Activated CD4-positive, alpha-beta T cell treated with anti-CD3 and anti-CD28 coated beads for 36 hours (primary cell): ENCODE measurements at regions not wholly inside any gene's neighbourhood (a gene's known extent, or its start where the extent isn't known, plus 50 kb on each side); places are given as distances from the start of the nearest gene placed in this dataset.
"Not testable (repeated sequence)": the region's sequence is repeated elsewhere in the genome, so short reads cannot be mapped to it uniquely, and the experiment has no call there.

Source experiments
- ATAC-seq: fragments of 200-7000 bp; cut with Tn5 transposase; one replicate; pipeline ENCODE4 v1.10.0; 2021; ENCODE audit warnings: mild to moderate bottlenecking, moderate library complexity
- CTCF ChIA-PET: fragments of 350-600 bp; sonication (Branson Sonifier 250); formaldehyde crosslinking; loops from one replicate; lab custom pipeline; 2021; ENCODE audit warnings: antibody characterized with exemption; lab: Charles Lee
- POLR2A ChIA-PET: fragments of 350-600 bp; sonication (Branson Sonifier 250); formaldehyde crosslinking; loops from one replicate; lab custom pipeline; 2021; ENCODE audit warnings: antibody characterized with exemption, inconsistent platforms; lab: Charles Lee
- DNase-seq: peaks from one replicate; pipeline ENCODE4 v3.0.0-alpha.2; 2020
- H3K27ac Mint-ChIP-seq: one replicate; pipeline ENCODE4 v1.8.0; 2021; ENCODE audit warnings: mixed read lengths
- H3K27me3 Mint-ChIP-seq: one replicate; pipeline ENCODE4 v1.8.0; 2021; ENCODE audit warnings: mixed read lengths
- H3K36me3 Mint-ChIP-seq: one replicate; pipeline ENCODE4 v1.8.0; 2021; ENCODE audit warnings: low read depth, mixed read lengths
- H3K4me1 Mint-ChIP-seq: one replicate; pipeline ENCODE4 v1.8.0; 2021; ENCODE audit warnings: mixed read lengths
- H3K4me3 Mint-ChIP-seq: one replicate; pipeline ENCODE4 v1.8.0; 2021; ENCODE audit warnings: mild to moderate bottlenecking, moderate library complexity, mixed read lengths
- H3K9me3 Mint-ChIP-seq: one replicate; pipeline ENCODE4 v1.8.0; 2021; ENCODE audit warnings: low read depth, mixed read lengths
- intact Hi-C, 2 experiments: fragments of 100-400 bp; cut with DNase I in 1 of 2; cut with micrococcal nuclease in 1 of 2; formaldehyde crosslinking; loops; one replicate each; pipeline versions ENCODE4 v1.14.2 to v1.15.1; 2022 to 2024; cut with DNase I, micrococcal nuclease

GRCh38 chr4:127406187-127406586, 226.6 kb upstream of the INTU start:
- intact Hi-C loops, result no loop called here
- Mint-ChIP-seq H3K4me1 (no peaks in the 10 kb centered on the region), H3K36me3 (no peaks in the 10 kb centered on the region), H3K9me3 (peaks cover 20% of the 10 kb centered on the region), H3K27ac (no peak overlapping the region), H3K4me3 (no peak overlapping the region), H3K27me3 (no peaks in the 10 kb centered on the region)
- POLR2A ChIA-PET, result no interaction called here
- no peak for ATAC-seq
- DNase-seq, result no peak
- CTCF ChIA-PET, result no interaction called here

- not testable (repeated sequence) for H3K4me1 Mint-ChIP-seq
These were observed 225.2 kb upstream of the INTU start for GRCh38 chr4:127407572-127407971.

GRCh38 chr4:127410201-127410600, 222.6 kb upstream of the INTU start:
- Mint-ChIP-seq H3K27me3 (no peaks in the 10 kb centered on the region), H3K4me1 (no peaks in the 10 kb centered on the region), H3K9me3 (peaks cover 20% of the 10 kb centered on the region), H3K27ac (no peak overlapping the region), H3K4me3 (no peak overlapping the region), H3K36me3 (no peaks in the 10 kb centered on the region)
- ATAC-seq (no peak), DNase-seq (no peak)
- POLR2A ChIA-PET, result no interaction called here
- intact Hi-C loops, result no loop called here
- CTCF ChIA-PET, result no interaction called here

More at GRCh38 chr4:127407572-127407971, 225.2 kb upstream of the INTU start:
- H3K4me3 Mint-ChIP-seq, POLR2A ChIA-PET, H3K36me3 Mint-ChIP-seq, DNase-seq, H3K27ac Mint-ChIP-seq, H3K27me3 Mint-ChIP-seq, intact Hi-C loops, CTCF ChIA-PET, ATAC-seq: not testable (repeated sequence)
- peaks cover 20% of the 10 kb centered on the region for H3K9me3 Mint-ChIP-seq

- intact Hi-C loops, result no loop called here
- Mint-ChIP-seq H3K4me1 (no peaks in the 10 kb centered on the region), H3K36me3 (no peaks in the 10 kb centered on the region), H3K27me3 (no peaks in the 10 kb centered on the region), H3K9me3 (peaks cover 20% of the 10 kb centered on the region), H3K27ac (no peak overlapping the region), H3K4me3 (no peak overlapping the region)
- ATAC-seq (no peak), DNase-seq (no peak)
- ChIA-PET POLR2A (no interaction called here), CTCF (no interaction called here)
These were observed 222.1 kb upstream of the INTU start for GRCh38 chr4:127410644-127411043.

- no peaks in the 10 kb centered on the region for H3K9me3 Mint-ChIP-seq
- H3K4me1 Mint-ChIP-seq, result no peaks in the 10 kb centered on the region
- POLR2A ChIA-PET, result no interaction called here
- no peak overlapping the region for H3K4me3 Mint-ChIP-seq
- H3K27ac Mint-ChIP-seq, result no peak overlapping the region
- H3K36me3 Mint-ChIP-seq, result no peaks in the 10 kb centered on the region
- no peak for DNase-seq
- ATAC-seq, result no peak
- no peaks in the 10 kb centered on the region for H3K27me3 Mint-ChIP-seq
- intact Hi-C loops, result no loop called here
- CTCF ChIA-PET, result interaction anchor here (1.4 kb wide), 1 partner anchor 14 kb away, joined by 4 read pairs; no protein-coding TSS in a partner anchor
These were observed 217.7 kb upstream of the INTU start for GRCh38 chr4:127414951-127415606.

GRCh38 chr4:127416115-127416514, 216.6 kb upstream of the INTU start:
- H3K4me3 Mint-ChIP-seq, result no peak overlapping the region
- intact Hi-C loops, result no loop called here
- ChIA-PET POLR2A (no interaction called here), CTCF (interaction anchor here (1.4 kb wide), 1 partner anchor 15 kb away, joined by 4 read pairs; no protein-coding TSS in a partner anchor)
- H3K36me3 Mint-ChIP-seq, result no peaks in the 10 kb centered on the region
- H3K27me3 Mint-ChIP-seq, result no peaks in the 10 kb centered on the region
- no peaks in the 10 kb centered on the region for H3K4me1 Mint-ChIP-seq
- DNase-seq, result no peak
- H3K27ac Mint-ChIP-seq, result no peak overlapping the region
- no peaks in the 10 kb centered on the region for H3K9me3 Mint-ChIP-seq
- no peak for ATAC-seq

- Mint-ChIP-seq H3K27me3 (no peaks in the 10 kb centered on the region), H3K4me3 (no peak overlapping the region), H3K36me3 (no peaks in the 10 kb centered on the region), H3K9me3 (no peaks in the 10 kb centered on the region), H3K27ac (no peak overlapping the region), H3K4me1 (no peaks in the 10 kb centered on the region)
- ChIA-PET POLR2A (no interaction called here), CTCF (no interaction called here)
- intact Hi-C loops, result no loop called here
- no peak for ATAC-seq
- no peak for DNase-seq
These were observed 214.7 kb upstream of the INTU start for GRCh38 chr4:127417885-127418535.

GRCh38 chr4:127419431-127419830, 213.3 kb upstream of the INTU start:
- intact Hi-C loops, result no loop called here
- no peaks in the 10 kb centered on the region for H3K27me3 Mint-ChIP-seq
- POLR2A ChIA-PET, result no interaction called here
- no peak overlapping the region for H3K27ac Mint-ChIP-seq
- no peak for ATAC-seq
- no peaks in the 10 kb centered on the region for H3K4me1 Mint-ChIP-seq
- no peaks in the 10 kb centered on the region for H3K9me3 Mint-ChIP-seq
- CTCF ChIA-PET, result interaction anchor here (0.7 kb wide), 1 partner anchor 748 kb away, joined by 3 read pairs; no protein-coding TSS in a partner anchor
- H3K36me3 Mint-ChIP-seq, result no peaks in the 10 kb centered on the region
- DNase-seq, result no peak
- H3K4me3 Mint-ChIP-seq, result no peak overlapping the region

GRCh38 chr4:127421437-127421836, 211.3 kb upstream of the INTU start:
- no peaks in the 10 kb centered on the region for H3K27me3 Mint-ChIP-seq
- no peak overlapping the region for H3K27ac Mint-ChIP-seq
- DNase-seq (no peak), ATAC-seq (no peak)
- H3K9me3 Mint-ChIP-seq, result no peaks in the 10 kb centered on the region
- intact Hi-C loops, result no loop called here
- H3K4me1 Mint-ChIP-seq, result no peaks in the 10 kb centered on the region
- ChIA-PET POLR2A (no interaction called here), CTCF (no interaction called here)
- no peaks in the 10 kb centered on the region for H3K36me3 Mint-ChIP-seq
- H3K4me3 Mint-ChIP-seq, result no peak overlapping the region

GRCh38 chr4:127425202-127425845, 207.4 kb upstream of the INTU start:
- ChIA-PET POLR2A (no interaction called here), CTCF (no interaction called here)
- no peak for DNase-seq
- Mint-ChIP-seq H3K4me1 (no peaks in the 10 kb centered on the region), H3K4me3 (no peak overlapping the region), H3K36me3 (no peaks in the 10 kb centered on the region), H3K27ac (no peak overlapping the region), H3K9me3 (peaks cover 9% of the 10 kb centered on the region), H3K27me3 (no peaks in the 10 kb centered on the region)
- intact Hi-C loops, result no loop called here
- no peak for ATAC-seq

- Mint-ChIP-seq H3K4me1 (no peaks in the 10 kb centered on the region), H3K4me3 (no peak overlapping the region), H3K36me3 (no peaks in the 10 kb centered on the region), H3K27ac (no peak overlapping the region), H3K27me3 (no peaks in the 10 kb centered on the region), H3K9me3 (peaks cover 9% of the 10 kb centered on the region)
- ATAC-seq (no peak), DNase-seq (no peak)
- CTCF ChIA-PET, result no interaction called here
- intact Hi-C loops, result no loop called here
- POLR2A ChIA-PET, result no interaction called here
These were observed 206.9 kb upstream of the INTU start for GRCh38 chr4:127425851-127426250.

- Mint-ChIP-seq H3K4me3 (no peak overlapping the region), H3K27me3 (no peaks in the 10 kb centered on the region), H3K36me3 (no peaks in the 10 kb centered on the region), H3K9me3 (no peaks in the 10 kb centered on the region), H3K27ac (no peak overlapping the region), H3K4me1 (no peaks in the 10 kb centered on the region)
- ChIA-PET CTCF (no interaction called here), POLR2A (no interaction called here)
- ATAC-seq, result no peak
- intact Hi-C loops, result no loop called here
- DNase-seq, result no peak
These were observed 191.2 kb upstream of the INTU start for GRCh38 chr4:127441571-127441970.
